ENCODE measurements at regions not wholly inside any gene's neighbourhood (a gene's known extent, or its start where the extent isn't known, plus 50 kb on each side); places are given as distances from the start of the nearest gene placed in this dataset.

DNA sequence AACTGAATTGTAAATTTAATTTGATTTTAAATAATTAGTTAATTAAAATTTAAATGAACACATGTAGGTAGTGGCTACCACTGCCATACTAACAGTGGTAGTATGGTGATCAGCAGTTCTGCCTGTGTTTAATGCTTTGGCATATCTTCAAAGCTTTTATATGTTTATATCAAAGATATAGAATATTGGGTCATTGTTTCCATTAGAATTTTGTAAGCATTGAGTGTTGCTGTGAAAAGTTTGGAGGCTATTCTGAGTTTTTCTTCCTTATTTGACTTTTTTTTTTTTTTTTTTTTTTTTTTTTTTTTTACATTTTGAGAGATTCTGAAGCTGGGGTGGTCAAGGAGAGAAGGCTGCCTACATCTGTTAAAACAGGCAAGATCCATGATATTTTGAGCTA lies 134.2 kb downstream of the SPATA31D1 start:
- Histone ChIP-seq H3K9me2 (replicated peaks; ENCODE audit: low read depth, low read length) (no peaks in the 10 kb centered on the region), H2AFZ (ENCODE audit: low read length) (no peak overlapping the region), H3K27me3 (ENCODE audit: insufficient read depth, low read length, poor library complexity, severe bottlenecking) (no peaks in the 10 kb centered on the region), H4K20me1 (ENCODE audit: insufficient read depth, low read length, poor library complexity, severe bottlenecking) (no peaks in the 10 kb centered on the region), H3K4me3 (ENCODE audit: low read length, poor library complexity, severe bottlenecking) (no peak overlapping the region), H3K4me1 (ENCODE audit: insufficient read depth, low read length, poor library complexity, severe bottlenecking) (peaks cover 5% of the 10 kb centered on the region), H3K9ac (ENCODE audit: low read depth, low read length, poor library complexity, severe bottlenecking) (no peak overlapping the region), H3K4me2 (ENCODE audit: low read depth, low read length, poor library complexity, severe bottlenecking) (no peak overlapping the region), H3K79me2 (ENCODE audit: insufficient read depth, low read length) (no peaks in the 10 kb centered on the region), H3K36me3 (ENCODE audit: insufficient read depth, low read length) (no peaks in the 10 kb centered on the region), H3F3A (ENCODE audit: low read depth) (no peaks in the 10 kb centered on the region), H3K9me3 (ENCODE audit: insufficient read depth, low read depth, low read length) (no peaks in the 10 kb centered on the region)
- no peak for TF ChIP-seq EZH2phosphoT487 (IDR thresholded peaks at IDR 0.05; ENCODE audit: borderline replicate concordance)
- TF ChIP-seq, protein P1, sequence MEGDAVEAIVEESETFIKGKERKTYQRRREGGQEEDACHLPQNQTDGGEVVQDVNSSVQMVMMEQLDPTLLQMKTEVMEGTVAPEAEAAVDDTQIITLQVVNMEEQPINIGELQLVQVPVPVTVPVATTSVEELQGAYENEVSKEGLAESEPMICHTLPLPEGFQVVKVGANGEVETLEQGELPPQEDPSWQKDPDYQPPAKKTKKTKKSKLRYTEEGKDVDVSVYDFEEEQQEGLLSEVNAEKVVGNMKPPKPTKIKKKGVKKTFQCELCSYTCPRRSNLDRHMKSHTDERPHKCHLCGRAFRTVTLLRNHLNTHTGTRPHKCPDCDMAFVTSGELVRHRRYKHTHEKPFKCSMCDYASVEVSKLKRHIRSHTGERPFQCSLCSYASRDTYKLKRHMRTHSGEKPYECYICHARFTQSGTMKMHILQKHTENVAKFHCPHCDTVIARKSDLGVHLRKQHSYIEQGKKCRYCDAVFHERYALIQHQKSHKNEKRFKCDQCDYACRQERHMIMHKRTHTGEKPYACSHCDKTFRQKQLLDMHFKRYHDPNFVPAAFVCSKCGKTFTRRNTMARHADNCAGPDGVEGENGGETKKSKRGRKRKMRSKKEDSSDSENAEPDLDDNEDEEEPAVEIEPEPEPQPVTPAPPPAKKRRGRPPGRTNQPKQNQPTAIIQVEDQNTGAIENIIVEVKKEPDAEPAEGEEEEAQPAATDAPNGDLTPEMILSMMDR (conservative IDR thresholded peaks at IDR 0.05; ENCODE audit: low read length), result no peak

DNA sequence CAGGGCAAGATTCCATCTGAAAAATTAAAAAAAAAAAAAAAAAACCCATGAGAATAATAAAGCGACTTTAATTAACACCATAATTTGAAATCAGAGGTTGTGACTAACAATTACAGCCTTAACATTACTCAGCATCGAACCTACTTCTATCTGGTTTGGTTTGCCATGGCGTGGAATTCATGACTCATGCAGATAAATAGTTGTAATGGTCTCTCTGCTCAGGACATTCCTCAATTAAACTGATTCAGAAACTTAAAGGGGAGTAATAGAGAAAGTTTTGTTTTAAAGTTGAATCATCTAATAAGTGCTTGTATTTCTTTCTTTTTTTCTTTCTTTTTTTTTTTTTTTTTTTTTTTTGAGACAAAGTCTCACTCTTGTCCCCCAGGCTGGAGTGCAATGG lies 135.5 kb downstream of the SPATA31D1 start:
- peaks cover 16% of the 10 kb centered on the region for H3K4me1 ChIP-seq (ENCODE audit: insufficient read depth, low read length, poor library complexity, severe bottlenecking)
- H3K9me3 ChIP-seq (ENCODE audit: insufficient read depth, low read depth, low read length), result no peaks in the 10 kb centered on the region
- no peak for TF ChIP-seq EZH2phosphoT487 (IDR thresholded peaks at IDR 0.05; ENCODE audit: borderline replicate concordance)
- TF ChIP-seq, protein P1 (conservative IDR thresholded peaks at IDR 0.05; ENCODE audit: low read length), result no peak
- H2AFZ ChIP-seq (ENCODE audit: low read length), result no peak overlapping the region
- no peaks in the 10 kb centered on the region for H3K27me3 ChIP-seq (ENCODE audit: insufficient read depth, low read length, poor library complexity, severe bottlenecking)
- no peaks in the 10 kb centered on the region for H3K79me2 ChIP-seq (ENCODE audit: insufficient read depth, low read length)
- no peaks in the 10 kb centered on the region for H3K9me2 ChIP-seq (replicated peaks; ENCODE audit: low read depth, low read length)
- no peaks in the 10 kb centered on the region for H3F3A ChIP-seq (ENCODE audit: low read depth)
- H3K9ac ChIP-seq (ENCODE audit: low read depth, low read length, poor library complexity, severe bottlenecking), result no peak overlapping the region
- H3K4me3 ChIP-seq (ENCODE audit: low read length, poor library complexity, severe bottlenecking), result no peak overlapping the region
- no peaks in the 10 kb centered on the region for H3K36me3 ChIP-seq (ENCODE audit: insufficient read depth, low read length)
- no peak overlapping the region for H3K4me2 ChIP-seq (ENCODE audit: low read depth, low read length, poor library complexity, severe bottlenecking)
- H4K20me1 ChIP-seq (ENCODE audit: insufficient read depth, low read length, poor library complexity, severe bottlenecking), result no peaks in the 10 kb centered on the region

DNA sequence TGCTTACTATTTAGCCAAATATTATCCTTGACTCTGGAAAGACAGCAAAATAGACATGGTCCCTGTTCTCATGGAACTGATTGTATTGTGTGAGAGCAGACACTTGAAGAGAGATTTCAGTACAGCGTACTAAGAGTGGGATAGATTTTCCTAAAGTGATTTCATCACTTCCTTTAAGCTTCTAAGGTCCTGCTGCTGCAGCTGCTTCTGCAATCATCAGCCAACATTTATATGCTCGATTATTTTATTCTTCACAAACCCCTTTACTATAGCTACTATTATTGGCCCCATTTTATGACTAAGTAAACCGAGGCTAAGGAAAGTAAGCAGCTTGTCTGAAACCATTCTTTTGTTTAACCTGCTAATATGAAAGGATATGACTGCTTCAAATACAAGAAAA lies 137.7 kb downstream of the SPATA31D1 start:
- Histone ChIP-seq H3K4me2 (ENCODE audit: low read depth, low read length, poor library complexity, severe bottlenecking) (no peak overlapping the region), H3K79me2 (ENCODE audit: insufficient read depth, low read length) (no peaks in the 10 kb centered on the region)
- no peak for TF ChIP-seq EZH2phosphoT487 (IDR thresholded peaks at IDR 0.05; ENCODE audit: borderline replicate concordance)
- TF ChIP-seq, protein P1 (conservative IDR thresholded peaks at IDR 0.05; ENCODE audit: low read length), result no peak

More for the DNA sequence above, 137.7 kb downstream of the SPATA31D1 start:
- no peaks in the 10 kb centered on the region for H3F3A ChIP-seq (ENCODE audit: low read depth)
- no peaks in the 10 kb centered on the region for H3K27me3 ChIP-seq (ENCODE audit: insufficient read depth, low read length, poor library complexity, severe bottlenecking)
- H2AFZ ChIP-seq (ENCODE audit: low read length), result no peak overlapping the region
- no peaks in the 10 kb centered on the region for H4K20me1 ChIP-seq (ENCODE audit: insufficient read depth, low read length, poor library complexity, severe bottlenecking)
- H3K9me3 ChIP-seq (ENCODE audit: insufficient read depth, low read depth, low read length), result no peaks in the 10 kb centered on the region
- no peaks in the 10 kb centered on the region for H3K36me3 ChIP-seq (ENCODE audit: insufficient read depth, low read length)
- H3K9me2 ChIP-seq (replicated peaks; ENCODE audit: low read depth, low read length), result no peaks in the 10 kb centered on the region
- no peak overlapping the region for H3K4me3 ChIP-seq (ENCODE audit: low read length, poor library complexity, severe bottlenecking)
- H3K4me1 ChIP-seq (ENCODE audit: insufficient read depth, low read length, poor library complexity, severe bottlenecking), result peaks cover 16% of the 10 kb centered on the region
- H3K9ac ChIP-seq (ENCODE audit: low read depth, low read length, poor library complexity, severe bottlenecking), result no peak overlapping the region

All from Loucy (cell line).